Liver (tissue), 3 donors: ENCODE measurements at regions not wholly inside any gene's neighbourhood (a gene's known extent, or its start where the extent isn't known, plus 50 kb on each side); places are given as distances from the start of the nearest gene placed in this dataset.

Source experiments
- CTCF ChIP-seq: fragments of 150-350 bp; IDR thresholded peaks from 2 replicates; pipeline ENCODE4 v1.5.1; 2017; ENCODE audit warnings: improper control_type of control experiment, low read depth, low read length; ENCODE audit not compliant: missing input control
- EGR1 ChIP-seq, 2 donors: IDR thresholded peaks; 2 replicates each; pipeline ENCODE4 v1.6.1; 2016 to 2018; ENCODE audit warnings: antibody characterized with exemption in 2 of 2, low read depth in 2 of 2
- GABPA ChIP-seq, 2 donors: IDR thresholded peaks in 1 of 2; conservative IDR thresholded peaks in 1 of 2; 2 replicates each; pipeline ENCODE4 v1.6.1; 2016; ENCODE audit warnings: antibody characterized with exemption in 2 of 2, mild to moderate bottlenecking in 1 of 2, moderate library complexity in 1 of 2
- JUND ChIP-seq, 2 donors: IDR thresholded peaks; 2 replicates each; pipeline ENCODE4 v1.6.1; 2016; ENCODE audit warnings: antibody characterized with exemption in 2 of 2
- NR2F2 ChIP-seq: IDR thresholded peaks from 2 replicates; pipeline ENCODE4 v1.6.1; 2016; ENCODE audit warnings: antibody characterized with exemption
- RAD21 ChIP-seq, 2 donors: IDR thresholded peaks; 2 replicates each; pipeline ENCODE4 v1.6.1; 2016; ENCODE audit warnings: antibody characterized with exemption in 2 of 2, mild to moderate bottlenecking in 2 of 2
- REST ChIP-seq: IDR thresholded peaks from 2 replicates; pipeline ENCODE4 v1.6.1; 2016; ENCODE audit warnings: antibody characterized with exemption, mild to moderate bottlenecking
- TAF1 ChIP-seq: conservative IDR thresholded peaks from 2 replicates; pipeline ENCODE4 v1.6.1; 2016; ENCODE audit warnings: antibody characterized with exemption, mild to moderate bottlenecking
- YY1 ChIP-seq: IDR thresholded peaks from 2 replicates; pipeline ENCODE4 v1.6.1; 2016; ENCODE audit warnings: antibody characterized with exemption, mild to moderate bottlenecking
- TF ChIP-seq, protein P1 (sequence below): IDR thresholded peaks from 2 replicates; pipeline ENCODE4 v1.6.1; 2016; ENCODE audit warnings: antibody characterized with exemption
- donor health status: healthy.
- donor health status: healthy.

- TF ChIP-seq TAF1 (no peak), YY1 (no peak), CTCF (no peak), GABPA (IDR thresholded peaks at IDR 0.05 in 1 of 2, conservative IDR thresholded peaks at IDR 0.05 in 1 of 2) (no peak), NR2F2 (no peak), REST (no peak), JUND (IDR thresholded peaks at IDR 0.05) (no peak), RAD21 (IDR thresholded peaks at IDR 0.05) (no peak), EGR1 (IDR thresholded peaks at IDR 0.05; ENCODE audit: low read depth in 2 of 2) (no peak)
- TF ChIP-seq, protein P1, sequence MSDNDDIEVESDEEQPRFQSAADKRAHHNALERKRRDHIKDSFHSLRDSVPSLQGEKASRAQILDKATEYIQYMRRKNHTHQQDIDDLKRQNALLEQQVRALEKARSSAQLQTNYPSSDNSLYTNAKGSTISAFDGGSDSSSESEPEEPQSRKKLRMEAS, result no peak
Observed at GRCh38 chr17:22516861-22517636, 824.7 kb downstream of the KCNJ18 start.
